ENCODE measurements at regions not wholly inside any gene's neighbourhood (a gene's known extent, or its start where the extent isn't known, plus 50 kb on each side); places are given as distances from the start of the nearest gene placed in this dataset.

DNA sequence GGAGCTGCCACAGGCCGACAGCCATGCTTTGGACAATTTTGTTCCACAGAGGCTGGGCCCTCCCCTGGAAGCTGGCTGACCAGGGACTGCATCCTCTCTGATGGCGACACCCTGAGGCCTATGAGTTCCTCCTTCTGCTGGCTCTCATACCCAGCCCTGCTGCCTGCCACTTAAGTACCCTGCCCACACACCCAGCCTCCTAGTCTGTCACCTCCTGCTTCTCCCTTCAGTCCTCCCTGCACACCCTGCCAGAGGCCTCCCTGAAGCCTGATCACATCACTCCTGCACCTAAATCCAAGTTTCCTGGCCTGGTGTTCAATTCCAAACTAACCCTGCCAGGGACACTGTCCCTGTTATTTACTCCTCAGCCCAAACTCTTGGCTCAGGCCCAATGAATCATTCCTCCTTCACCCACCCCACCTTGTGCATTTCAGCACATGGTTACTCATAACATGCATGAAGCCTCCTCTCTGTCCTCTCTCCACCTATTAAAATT lies 136.7 kb upstream of the NECTIN1 start:
- Histone ChIP-seq H3F3A (ENCODE audit: insufficient read depth, low read length) (no peaks in the 10 kb centered on the region), H3K79me2 (ENCODE audit: insufficient read depth, low read length) (no peaks in the 10 kb centered on the region), H3K27me3 (ENCODE audit: insufficient read depth, low read length) (no peaks in the 10 kb centered on the region), H3K9me3 (ENCODE audit: low read length) (no peaks in the 10 kb centered on the region), H3K9me2 (ENCODE audit: low read depth, low read length) (no peaks in the 10 kb centered on the region), H3K4me3 (ENCODE audit: low read depth, low read length, poor library complexity, severe bottlenecking) (no peak overlapping the region), H3K9ac (ENCODE audit: low read length) (no peak overlapping the region), H3K27ac (ENCODE audit: low read depth, low read length, poor library complexity, severe bottlenecking) (no peak overlapping the region), H3K36me3 (ENCODE audit: insufficient read depth, low read length) (no peaks in the 10 kb centered on the region), H3K4me2 (ENCODE audit: low read length) (no peak overlapping the region), H4K20me1 (ENCODE audit: insufficient read depth, low read length) (no peaks in the 10 kb centered on the region), H2AFZ (ENCODE audit: low read length) (no peak overlapping the region), H3K4me1 (ENCODE audit: insufficient read depth, low read length, severe bottlenecking) (no peaks in the 10 kb centered on the region)
- TF ChIP-seq, protein P1, sequence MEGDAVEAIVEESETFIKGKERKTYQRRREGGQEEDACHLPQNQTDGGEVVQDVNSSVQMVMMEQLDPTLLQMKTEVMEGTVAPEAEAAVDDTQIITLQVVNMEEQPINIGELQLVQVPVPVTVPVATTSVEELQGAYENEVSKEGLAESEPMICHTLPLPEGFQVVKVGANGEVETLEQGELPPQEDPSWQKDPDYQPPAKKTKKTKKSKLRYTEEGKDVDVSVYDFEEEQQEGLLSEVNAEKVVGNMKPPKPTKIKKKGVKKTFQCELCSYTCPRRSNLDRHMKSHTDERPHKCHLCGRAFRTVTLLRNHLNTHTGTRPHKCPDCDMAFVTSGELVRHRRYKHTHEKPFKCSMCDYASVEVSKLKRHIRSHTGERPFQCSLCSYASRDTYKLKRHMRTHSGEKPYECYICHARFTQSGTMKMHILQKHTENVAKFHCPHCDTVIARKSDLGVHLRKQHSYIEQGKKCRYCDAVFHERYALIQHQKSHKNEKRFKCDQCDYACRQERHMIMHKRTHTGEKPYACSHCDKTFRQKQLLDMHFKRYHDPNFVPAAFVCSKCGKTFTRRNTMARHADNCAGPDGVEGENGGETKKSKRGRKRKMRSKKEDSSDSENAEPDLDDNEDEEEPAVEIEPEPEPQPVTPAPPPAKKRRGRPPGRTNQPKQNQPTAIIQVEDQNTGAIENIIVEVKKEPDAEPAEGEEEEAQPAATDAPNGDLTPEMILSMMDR (IDR thresholded peaks at IDR 0.05; ENCODE audit: low read length): no peak
- no peak for TF ChIP-seq EZH2 (IDR thresholded peaks at IDR 0.05; ENCODE audit: borderline replicate concordance, low read length)

DNA sequence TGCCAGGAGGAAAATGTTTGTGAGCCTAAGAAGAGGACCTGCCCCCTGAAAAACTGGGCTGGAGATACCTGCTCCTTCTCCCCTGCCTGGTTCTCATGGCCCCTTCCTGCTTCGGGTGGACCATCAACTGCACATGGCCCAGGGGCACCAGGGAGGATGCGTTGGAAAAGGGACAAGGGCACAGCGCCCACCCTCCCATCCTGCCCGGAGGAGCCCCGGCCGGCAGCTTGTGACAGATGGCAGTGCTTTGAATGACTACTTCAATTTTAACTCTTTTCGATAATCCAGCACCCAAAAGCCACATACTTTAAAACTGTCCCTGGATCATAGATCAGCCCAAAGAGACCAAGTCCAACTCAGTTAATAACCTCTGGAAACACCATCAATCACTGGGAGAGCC lies 135.8 kb upstream of the NECTIN1 start:
- Histone ChIP-seq H2AFZ (ENCODE audit: low read length) (no peak overlapping the region), H3K9ac (ENCODE audit: low read length) (no peak overlapping the region), H3K4me1 (ENCODE audit: insufficient read depth, low read length, severe bottlenecking) (no peaks in the 10 kb centered on the region), H3K9me2 (ENCODE audit: low read depth, low read length) (no peaks in the 10 kb centered on the region), H4K20me1 (ENCODE audit: insufficient read depth, low read length) (no peaks in the 10 kb centered on the region), H3K27me3 (ENCODE audit: insufficient read depth, low read length) (no peaks in the 10 kb centered on the region), H3K9me3 (ENCODE audit: low read length) (no peaks in the 10 kb centered on the region), H3K4me2 (ENCODE audit: low read length) (no peak overlapping the region), H3K27ac (ENCODE audit: low read depth, low read length, poor library complexity, severe bottlenecking) (no peak overlapping the region), H3K4me3 (ENCODE audit: low read depth, low read length, poor library complexity, severe bottlenecking) (no peak overlapping the region), H3F3A (ENCODE audit: insufficient read depth, low read length) (no peaks in the 10 kb centered on the region), H3K79me2 (ENCODE audit: insufficient read depth, low read length) (no peaks in the 10 kb centered on the region), H3K36me3 (ENCODE audit: insufficient read depth, low read length) (no peaks in the 10 kb centered on the region)
- no peak for TF ChIP-seq EZH2 (IDR thresholded peaks at IDR 0.05; ENCODE audit: borderline replicate concordance, low read length)
- TF ChIP-seq, protein P1 (IDR thresholded peaks at IDR 0.05; ENCODE audit: low read length): no peak

DNA sequence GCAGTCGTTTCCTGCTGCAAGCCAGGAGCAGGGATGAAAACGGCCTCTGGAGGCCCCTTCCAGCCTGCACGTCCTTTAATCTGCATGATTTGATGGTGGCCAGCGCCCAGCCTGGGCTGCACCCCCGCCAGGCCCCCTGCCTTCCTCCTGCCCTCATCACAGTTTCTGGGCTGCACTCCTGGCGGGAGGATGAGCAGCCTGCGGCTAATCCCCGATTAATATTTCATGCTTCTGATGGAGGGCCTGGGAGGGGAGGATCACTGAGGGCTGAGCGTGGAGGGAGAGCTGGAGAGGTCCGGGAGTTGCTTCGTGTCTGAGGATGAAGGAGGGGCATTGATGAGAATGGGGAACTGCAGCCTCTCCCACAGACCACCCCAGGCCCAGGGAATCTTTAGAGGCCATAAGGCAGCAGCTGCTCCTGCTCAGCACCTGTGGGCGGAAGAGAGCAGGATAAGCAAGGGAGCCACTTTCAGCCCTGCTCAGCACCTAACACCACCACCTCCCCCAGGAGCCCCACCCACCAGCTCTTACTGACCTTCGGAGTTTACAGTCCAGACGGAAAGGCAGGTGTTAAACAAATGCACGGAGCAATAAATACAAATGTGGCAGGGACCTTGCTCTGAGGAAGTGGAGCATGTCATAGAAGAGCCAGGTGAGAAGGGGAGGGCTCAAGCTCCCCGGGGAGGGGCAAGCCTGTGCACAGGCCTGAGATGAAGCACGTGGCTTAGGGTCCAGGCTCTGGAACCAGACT lies 135.0 kb upstream of the NECTIN1 start:
- H3K36me3 ChIP-seq (ENCODE audit: insufficient read depth, low read length): no peaks in the 10 kb centered on the region
- no peaks in the 10 kb centered on the region for H4K20me1 ChIP-seq (ENCODE audit: insufficient read depth, low read length)
- H3K9me3 ChIP-seq (ENCODE audit: low read length): no peaks in the 10 kb centered on the region
- TF ChIP-seq, protein P1 (IDR thresholded peaks at IDR 0.05; ENCODE audit: low read length): no peak
- TF ChIP-seq EZH2 (IDR thresholded peaks at IDR 0.05; ENCODE audit: borderline replicate concordance, low read length): no peak
- H3K4me2 ChIP-seq (ENCODE audit: low read length): no peak overlapping the region
- H3K79me2 ChIP-seq (ENCODE audit: insufficient read depth, low read length): no peaks in the 10 kb centered on the region
- no peak overlapping the region for H3K9ac ChIP-seq (ENCODE audit: low read length)
- H3K27me3 ChIP-seq (ENCODE audit: insufficient read depth, low read length): no peaks in the 10 kb centered on the region
- no peaks in the 10 kb centered on the region for H3K4me1 ChIP-seq (ENCODE audit: insufficient read depth, low read length, severe bottlenecking)
- H2AFZ ChIP-seq (ENCODE audit: low read length): no peak overlapping the region
- no peaks in the 10 kb centered on the region for H3K9me2 ChIP-seq (ENCODE audit: low read depth, low read length)
- no peaks in the 10 kb centered on the region for H3F3A ChIP-seq (ENCODE audit: insufficient read depth, low read length)
- H3K4me3 ChIP-seq (ENCODE audit: low read depth, low read length, poor library complexity, severe bottlenecking): no peak overlapping the region
- no peak overlapping the region for H3K27ac ChIP-seq (ENCODE audit: low read depth, low read length, poor library complexity, severe bottlenecking)

Data from OCI-LY1 (cell line).